ENCODE measurements at regions not wholly inside any gene's neighbourhood (a gene's known extent, or its start where the extent isn't known, plus 50 kb on each side); places are given as distances from the start of the nearest gene placed in this dataset.

DNA sequence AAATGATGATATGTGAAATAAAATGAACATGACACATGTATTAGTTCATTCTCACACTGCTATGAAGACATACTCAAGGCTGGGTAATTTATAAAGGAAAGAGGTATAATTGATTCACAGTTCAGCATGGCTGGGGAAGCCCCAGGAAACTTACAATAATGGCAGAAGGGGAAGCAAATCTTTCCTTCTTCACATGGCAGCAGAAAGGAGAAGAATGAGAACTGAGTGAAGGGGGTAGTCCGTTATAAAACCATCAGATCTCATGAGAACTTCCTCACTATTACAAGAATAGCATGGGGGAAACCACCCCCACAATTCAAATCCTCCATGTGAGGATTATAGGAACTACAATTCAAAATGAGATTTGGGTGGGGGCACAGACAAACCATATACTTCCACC, 243.9 kb upstream of the GYPA start:
- no peak for TF ChIP-seq POLR2A (IDR thresholded peaks at IDR 0.05; ENCODE audit: low read depth, low read length)
- no peak for TF ChIP-seq POLR2AphosphoS5 (IDR thresholded peaks at IDR 0.05; ENCODE audit: low read depth, low read length)
- TF ChIP-seq TAF1 (IDR thresholded peaks at IDR 0.05; ENCODE audit: borderline replicate concordance, low read depth, low read length): no peak

Measured in GM12892 (cell line).